HL-60 (cell line): ENCODE measurements at regions not wholly inside any gene's neighbourhood (a gene's known extent, or its start where the extent isn't known, plus 50 kb on each side); places are given as distances from the start of the nearest gene placed in this dataset.

Experiments used
- DNase-seq, 2 experiments: peaks; one replicate each; pipeline ENCODE4 v3.0.0-alpha.2; 2010 to 2020; ENCODE audit warnings: low read depth in 1 of 2, low spot score in 1 of 2
- H3K27ac ChIP-seq: fragments of 250-450 bp; sonication (Bioruptor Pico); replicated peaks from 2 replicates; pipeline ENCODE4 v1.5.1; 2020; ENCODE audit warnings: mild to moderate bottlenecking, moderate library complexity
- H3K27me3 ChIP-seq: fragments of 250-450 bp; sonication (Bioruptor Pico); 2 replicates; pipeline ENCODE4 v1.5.1; 2021; ENCODE audit warnings: mild to moderate bottlenecking, moderate library complexity; ENCODE audit not compliant: insufficient read depth, poor library complexity, severe bottlenecking
- H3K4me3 ChIP-seq: replicated peaks from 2 replicates; pipeline ENCODE4 v1.5.1; 2011; ENCODE audit warnings: mild to moderate bottlenecking, control low read depth, low read length; ENCODE audit not compliant: insufficient read depth
- CTCF ChIP-seq: IDR thresholded peaks from one replicate; pipeline ENCODE4 v1.5.1; 2011; ENCODE audit warnings: low read length, control low read depth, inconsistent platforms; ENCODE audit not compliant: insufficient read depth
- GABPA ChIP-seq: IDR thresholded peaks from 2 replicates; pipeline ENCODE4 v1.6.1; 2012; ENCODE audit warnings: low read depth
- POLR2AphosphoS5 ChIP-seq: IDR thresholded peaks from 2 replicates; pipeline ENCODE4 v1.6.1; 2012; ENCODE audit warnings: low read depth
- REST ChIP-seq: IDR thresholded peaks from 2 replicates; pipeline ENCODE4 v1.6.1; 2012; ENCODE audit warnings: low read depth; ENCODE audit not compliant: insufficient replicate concordance
- SPI1 ChIP-seq: IDR thresholded peaks from 2 replicates; pipeline ENCODE4 v1.6.1; 2012; ENCODE audit warnings: low read depth, mild to moderate bottlenecking, borderline replicate concordance

- H3K27ac ChIP-seq = no peak overlapping the region
- no peak overlapping the region for H3K4me3 ChIP-seq
- DNase-seq = no peak
- TF ChIP-seq GABPA (no peak), CTCF (no peak), POLR2AphosphoS5 (no peak), SPI1 (no peak), REST (no peak)
- no peaks in the 10 kb centered on the region for H3K27me3 ChIP-seq
Measured at GRCh38 chr10:129411393-129411705, 55.7 kb upstream of the MGMT start.

- no peak for TF ChIP-seq GABPA
- no peak for TF ChIP-seq POLR2AphosphoS5
- no peak for TF ChIP-seq SPI1
- TF ChIP-seq CTCF = no peak
- TF ChIP-seq REST = no peak
- no peak for DNase-seq
- H3K4me3 ChIP-seq = no peak overlapping the region
- no peaks in the 10 kb centered on the region for H3K27me3 ChIP-seq
- H3K27ac ChIP-seq = no peak overlapping the region
Measured at GRCh38 chr10:129411772-129412171, 55.3 kb upstream of the MGMT start.

- no peak for DNase-seq
- TF ChIP-seq POLR2AphosphoS5 = no peak
- no peak for TF ChIP-seq REST
- no peak for TF ChIP-seq CTCF
- no peak for TF ChIP-seq GABPA
- no peak for TF ChIP-seq SPI1
- Histone ChIP-seq H3K27ac (no peak overlapping the region), H3K27me3 (no peaks in the 10 kb centered on the region), H3K4me3 (no peak overlapping the region)
Measured at GRCh38 chr10:129413024-129413423, 54.0 kb upstream of the MGMT start.
